ENCODE measurements at regions not wholly inside any gene's neighbourhood (a gene's known extent, or its start where the extent isn't known, plus 50 kb on each side); places are given as distances from the start of the nearest gene placed in this dataset.

DNA sequence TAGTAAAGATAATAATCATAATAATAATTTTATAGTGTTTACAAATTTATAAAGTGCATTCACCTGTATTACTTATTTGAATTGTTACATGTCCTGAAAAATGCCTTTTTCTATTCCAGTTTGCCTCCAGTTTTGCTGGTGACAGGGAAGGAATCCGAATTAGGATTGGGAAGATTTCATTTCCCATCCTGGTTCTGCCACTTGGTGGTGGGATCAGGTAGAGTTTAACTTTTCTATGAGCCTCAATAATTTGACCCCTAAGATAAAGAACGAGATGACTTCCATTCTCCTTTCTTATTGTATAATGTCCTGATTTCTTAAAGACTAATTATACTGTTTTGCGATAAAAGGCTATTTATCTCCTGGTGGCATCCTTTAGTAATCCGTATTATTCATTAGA is 1090.9 kb downstream of the RAPGEF2 start:
- Histone ChIP-seq H3K27me3 (replicated peaks in 1 of 4; ENCODE audit: control extremely low read depth in 1 of 4, control insufficient read depth in 3 of 4, insufficient read depth in 4 of 4, low read length in 3 of 4) (no peaks in the 10 kb centered on the region), H3K4me3 (ENCODE audit: control extremely low read depth in 1 of 5, extremely low read depth in 1 of 5, insufficient read depth in 1 of 5, low read depth in 2 of 5, low read length in 4 of 5) (no peak overlapping the region), H3K4me1 (ENCODE audit: control insufficient read depth in 2 of 2, insufficient read depth in 2 of 2, low read length in 2 of 2) (no peaks in the 10 kb centered on the region), H3K27ac (ENCODE audit: low read length in 2 of 2) (no peak overlapping the region), H3K9me3 (ENCODE audit: control extremely low read depth in 1 of 3, control insufficient read depth in 2 of 3, insufficient read depth in 1 of 3, low read length in 2 of 3) (no peaks in the 10 kb centered on the region), H3K4me2 (replicated peaks; ENCODE audit: low read depth, low read length, poor library complexity, severe bottlenecking) (no peak overlapping the region), H4K20me1 (ENCODE audit: control insufficient read depth, insufficient read depth, low read length, poor library complexity, severe bottlenecking) (no peaks in the 10 kb centered on the region), H3K9ac (ENCODE audit: low read length) (no peak overlapping the region), H2AFZ (ENCODE audit: insufficient read depth, low read depth, low read length, poor library complexity, severe bottlenecking) (no peak overlapping the region), H3K36me3 (replicated peaks in 1 of 2; ENCODE audit: control extremely low read depth in 1 of 2, control insufficient read depth in 1 of 2, extremely low read depth in 1 of 2, insufficient read depth in 2 of 2, low read length in 1 of 2) (no peaks in the 10 kb centered on the region), H3K79me2 (ENCODE audit: control insufficient read depth, insufficient read depth, low read length) (no peaks in the 10 kb centered on the region)
- DNase-seq (no peak), ATAC-seq (ENCODE audit: low read depth) (no peak)
- Mint-ChIP-seq H3K4me3 (no peak overlapping the region), H3K27ac (no peak overlapping the region), H3K9me3 (ENCODE audit: insufficient read depth) (peaks cover 2% of the 10 kb centered on the region), H3K4me1 (no peaks in the 10 kb centered on the region), H3K27me3 (no peaks in the 10 kb centered on the region)
- TF ChIP-seq, protein P1, sequence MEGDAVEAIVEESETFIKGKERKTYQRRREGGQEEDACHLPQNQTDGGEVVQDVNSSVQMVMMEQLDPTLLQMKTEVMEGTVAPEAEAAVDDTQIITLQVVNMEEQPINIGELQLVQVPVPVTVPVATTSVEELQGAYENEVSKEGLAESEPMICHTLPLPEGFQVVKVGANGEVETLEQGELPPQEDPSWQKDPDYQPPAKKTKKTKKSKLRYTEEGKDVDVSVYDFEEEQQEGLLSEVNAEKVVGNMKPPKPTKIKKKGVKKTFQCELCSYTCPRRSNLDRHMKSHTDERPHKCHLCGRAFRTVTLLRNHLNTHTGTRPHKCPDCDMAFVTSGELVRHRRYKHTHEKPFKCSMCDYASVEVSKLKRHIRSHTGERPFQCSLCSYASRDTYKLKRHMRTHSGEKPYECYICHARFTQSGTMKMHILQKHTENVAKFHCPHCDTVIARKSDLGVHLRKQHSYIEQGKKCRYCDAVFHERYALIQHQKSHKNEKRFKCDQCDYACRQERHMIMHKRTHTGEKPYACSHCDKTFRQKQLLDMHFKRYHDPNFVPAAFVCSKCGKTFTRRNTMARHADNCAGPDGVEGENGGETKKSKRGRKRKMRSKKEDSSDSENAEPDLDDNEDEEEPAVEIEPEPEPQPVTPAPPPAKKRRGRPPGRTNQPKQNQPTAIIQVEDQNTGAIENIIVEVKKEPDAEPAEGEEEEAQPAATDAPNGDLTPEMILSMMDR (IDR thresholded peaks at IDR 0.05): no peak
- no peak for TF ChIP-seq EZH2 (IDR thresholded peaks at IDR 0.05; ENCODE audit: borderline replicate concordance, insufficient read depth, low read depth, low read length, poor library complexity, severe bottlenecking)
- CTCF ChIA-PET: no interaction called here
- POLR2A ChIA-PET: no interaction called here
- WGBS (ENCODE audit: insufficient coverage): no CpG with 5 or more reads among the region's 4 CpGs
- intact Hi-C loops (cut with micrococcal nuclease): no loop called here

DNA sequence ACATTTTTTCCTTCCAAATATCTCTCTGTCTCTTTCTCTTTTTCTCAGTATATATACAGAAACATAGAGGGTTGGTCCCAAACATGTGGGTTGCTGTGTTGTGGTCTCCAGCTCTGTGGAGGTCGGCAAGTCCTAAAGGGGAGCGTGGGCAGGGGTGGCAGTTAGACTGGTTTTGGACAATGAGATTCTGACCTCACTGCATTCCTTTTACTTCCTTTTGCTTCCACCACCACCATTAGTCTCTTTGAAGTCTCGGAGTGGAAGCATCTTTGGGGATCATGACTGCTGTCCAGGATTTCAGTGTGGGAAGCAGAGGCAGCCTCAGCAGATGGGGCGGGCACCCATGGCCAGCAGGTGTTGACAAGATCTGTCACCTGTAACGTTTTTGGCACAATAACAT is 1091.8 kb downstream of the RAPGEF2 start:
- intact Hi-C loops (cut with micrococcal nuclease): no loop called here
- Histone ChIP-seq H3K27ac (ENCODE audit: low read length in 2 of 2) (no peak overlapping the region), H3K9me3 (ENCODE audit: control extremely low read depth in 1 of 3, control insufficient read depth in 2 of 3, insufficient read depth in 1 of 3, low read length in 2 of 3) (no peaks in the 10 kb centered on the region), H3K4me1 (ENCODE audit: control insufficient read depth in 2 of 2, insufficient read depth in 2 of 2, low read length in 2 of 2) (no peaks in the 10 kb centered on the region), H2AFZ (ENCODE audit: insufficient read depth, low read depth, low read length, poor library complexity, severe bottlenecking) (no peak overlapping the region), H4K20me1 (ENCODE audit: control insufficient read depth, insufficient read depth, low read length, poor library complexity, severe bottlenecking) (no peaks in the 10 kb centered on the region), H3K4me3 (ENCODE audit: control extremely low read depth in 1 of 5, extremely low read depth in 1 of 5, insufficient read depth in 1 of 5, low read depth in 2 of 5, low read length in 4 of 5) (no peak overlapping the region), H3K27me3 (replicated peaks in 1 of 4; ENCODE audit: control extremely low read depth in 1 of 4, control insufficient read depth in 3 of 4, insufficient read depth in 4 of 4, low read length in 3 of 4) (no peaks in the 10 kb centered on the region), H3K4me2 (replicated peaks; ENCODE audit: low read depth, low read length, poor library complexity, severe bottlenecking) (no peak overlapping the region), H3K36me3 (replicated peaks in 1 of 2; ENCODE audit: control extremely low read depth in 1 of 2, control insufficient read depth in 1 of 2, extremely low read depth in 1 of 2, insufficient read depth in 2 of 2, low read length in 1 of 2) (no peaks in the 10 kb centered on the region), H3K79me2 (ENCODE audit: control insufficient read depth, insufficient read depth, low read length) (no peaks in the 10 kb centered on the region), H3K9ac (ENCODE audit: low read length) (no peak overlapping the region)
- Mint-ChIP-seq H3K27me3 (no peaks in the 10 kb centered on the region), H3K27ac (no peak overlapping the region), H3K9me3 (ENCODE audit: insufficient read depth) (peaks cover 8% of the 10 kb centered on the region), H3K4me1 (no peaks in the 10 kb centered on the region), H3K4me3 (no peak overlapping the region)
- DNase-seq (no peak), ATAC-seq (ENCODE audit: low read depth) (no peak)
- no peak for TF ChIP-seq EZH2 (IDR thresholded peaks at IDR 0.05; ENCODE audit: borderline replicate concordance, insufficient read depth, low read depth, low read length, poor library complexity, severe bottlenecking)
- TF ChIP-seq, protein P1 (IDR thresholded peaks at IDR 0.05): no peak
- ChIA-PET CTCF (no interaction called here), POLR2A (no interaction called here)
- 100% methylated on average over 1 of the region's 5 CpGs for WGBS (ENCODE audit: insufficient coverage)

Data from B cell (primary cell).